Right ventricle myocardium superior (tissue), 1 donor: ENCODE measurements at regions not wholly inside any gene's neighbourhood (a gene's known extent, or its start where the extent isn't known, plus 50 kb on each side); places are given as distances from the start of the nearest gene placed in this dataset.
A peak's percentile ranks its signal among the peaks of the same experiment; 100 is the strongest.
"Not testable (repeated sequence)": the region's sequence is repeated elsewhere in the genome, so short reads cannot be mapped to it uniquely, and the experiment has no call there.

Source experiments
- ATAC-seq: fragments of 200-7000 bp; cut with Tn5 transposase; one replicate; pipeline ENCODE4 v1.9.1; 2020; ENCODE audit warnings: mild to moderate bottlenecking; ENCODE audit not compliant: poor library complexity
- DNase-seq: peaks from one replicate; pipeline ENCODE4 v3.0.0-alpha.2; 2020
- intact Hi-C: fragments of 100-400 bp; cut with DNase I; formaldehyde crosslinking; loops from one replicate; pipeline ENCODE4 v1.11.2; 2022
- donor health status: DM: no; HTN: yes; CAD: no; lungs with severe emphysema.

DNA sequence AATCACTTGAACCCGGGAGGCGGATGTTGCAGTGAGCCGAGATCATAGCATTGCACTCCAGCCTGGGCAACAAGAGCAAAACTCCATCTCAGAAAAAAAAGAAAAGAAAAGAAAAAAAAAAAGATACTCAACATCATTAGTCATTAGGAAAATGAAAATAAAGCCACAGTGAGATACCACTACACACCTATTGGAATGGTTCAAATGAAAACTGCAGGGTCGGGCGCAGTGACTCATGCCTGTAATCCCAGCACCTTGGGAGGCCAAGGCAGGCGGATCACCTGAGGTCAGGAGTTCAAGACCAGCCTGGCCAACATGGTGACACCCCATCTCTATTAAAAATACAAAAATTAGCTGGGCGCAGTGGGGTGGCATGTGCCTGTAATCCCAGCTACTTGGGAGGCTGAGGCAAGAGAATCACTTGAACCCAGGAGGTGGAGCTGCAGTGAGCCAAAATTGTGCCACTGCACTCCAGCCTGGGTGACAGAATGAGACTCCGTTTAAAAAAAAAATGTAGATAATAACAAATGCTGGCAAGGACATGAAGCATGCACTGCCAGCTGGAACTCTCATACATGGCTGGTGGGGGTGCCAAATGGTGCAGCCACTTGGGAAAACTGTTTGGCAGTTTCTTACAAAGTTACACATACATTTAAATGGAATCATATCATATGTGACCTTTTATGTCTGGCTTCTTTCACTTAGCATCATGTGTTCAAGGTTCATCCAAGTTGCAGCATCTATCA is 90.0 kb upstream of the TARDBP start:
- DNase-seq, intact Hi-C loops: not testable (repeated sequence)
- peak; percentile 86 for ATAC-seq

GRCh38 chr1:10924030-10924429 is 88.4 kb upstream of the TARDBP start:
- intact Hi-C loops = no loop called here
- ATAC-seq = no peak
- DNase-seq = no peak

DNA sequence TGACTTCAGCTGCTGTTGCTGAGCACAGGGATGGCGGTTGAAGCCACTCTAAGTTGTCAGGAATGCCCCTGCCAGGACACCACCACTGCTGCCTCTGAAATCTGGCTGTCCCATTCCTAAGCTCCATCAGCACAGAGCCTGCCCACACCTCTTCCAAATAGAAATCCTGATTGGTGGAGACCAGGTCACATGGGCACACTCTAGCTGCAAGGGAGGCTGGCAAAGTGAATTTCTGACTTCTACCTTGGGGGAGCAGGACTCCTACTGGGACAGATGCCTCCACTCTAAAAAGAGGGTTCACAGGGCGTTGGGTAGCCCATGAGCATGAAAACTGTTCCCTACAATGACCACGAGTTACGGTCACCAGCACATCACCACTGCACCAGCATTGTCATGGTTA is 83.8 kb upstream of the TARDBP start:
- DNase-seq = no peak

GRCh38 chr1:10932088-10932487 is 80.4 kb upstream of the TARDBP start:
- ATAC-seq = no peak
- DNase-seq = no peak
- intact Hi-C loops = no loop called here

More for the DNA sequence above, 83.8 kb upstream of the TARDBP start:
- no peak for ATAC-seq
- intact Hi-C loops = no loop called here

- ATAC-seq (no peak), DNase-seq (no peak)
- intact Hi-C loops = no loop called here
These were observed 78.2 kb upstream of the TARDBP start for GRCh38 chr1:10934150-10934818.

GRCh38 chr1:10935246-10935645 is 77.2 kb upstream of the TARDBP start:
- ATAC-seq (no peak), DNase-seq (no peak)

DNA sequence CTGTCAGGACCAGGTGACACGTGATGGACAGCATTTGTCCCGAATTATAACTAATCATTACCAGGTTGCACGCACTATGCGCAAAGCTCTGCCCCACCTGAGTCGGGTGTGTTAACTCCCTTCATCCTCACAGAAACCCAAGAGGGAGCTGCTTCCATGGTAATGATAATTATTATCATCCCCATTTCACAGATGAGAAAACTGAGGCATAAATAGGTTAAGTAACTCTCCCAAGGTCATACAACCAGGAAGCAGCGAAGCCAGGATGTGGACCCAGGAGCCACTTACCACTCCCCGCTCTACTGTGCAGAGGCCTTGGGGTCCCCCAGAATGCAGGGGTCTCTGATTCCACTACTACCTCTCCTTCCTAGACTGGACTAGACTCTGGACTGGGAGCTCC is 76.7 kb upstream of the TARDBP start:
- DNase-seq = no peak
- intact Hi-C loops = no loop called here
- ATAC-seq = no peak

More at GRCh38 chr1:10935246-10935645, 77.2 kb upstream of the TARDBP start:
- intact Hi-C loops = no loop called here

GRCh38 chr1:10936998-10937901 is 75.2 kb upstream of the TARDBP start:
- intact Hi-C loops = no loop called here
- DNase-seq = no peak
- ATAC-seq = no peak

DNA sequence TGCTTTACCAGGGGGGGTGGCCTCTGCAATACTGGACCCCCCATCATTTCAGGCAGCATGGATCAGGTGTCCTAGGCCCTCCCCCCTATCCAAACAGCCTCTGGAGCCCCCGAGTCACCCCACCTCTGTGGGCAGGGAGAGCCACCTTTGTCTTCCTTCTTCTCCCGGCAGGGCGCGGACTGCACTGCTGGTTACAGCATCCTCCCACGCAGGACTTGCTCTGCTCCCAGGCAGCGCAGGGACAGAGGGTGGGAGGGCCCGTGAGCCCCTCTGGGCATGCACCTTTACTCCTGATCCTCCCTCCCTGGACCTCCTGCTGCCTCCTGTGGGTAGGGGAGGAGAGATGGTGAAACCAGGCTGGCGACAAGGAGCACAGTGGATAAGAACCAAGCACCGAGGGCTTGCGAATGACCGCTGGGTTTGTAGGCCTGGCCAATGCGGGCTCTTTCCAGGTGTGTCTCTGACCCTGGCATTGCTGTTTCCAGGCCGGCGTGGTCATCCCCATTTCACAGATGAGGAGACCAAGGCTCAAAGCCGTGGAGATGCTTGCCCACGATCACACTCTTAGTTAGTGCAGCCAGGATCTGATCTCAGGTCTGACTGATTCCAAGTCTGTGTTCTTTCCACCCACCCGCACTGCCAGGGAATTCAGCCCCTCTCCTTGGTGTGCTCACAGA is 73.6 kb upstream of the TARDBP start:
- ATAC-seq (no peak), DNase-seq (no peak)
- intact Hi-C loops = no loop called here

DNA sequence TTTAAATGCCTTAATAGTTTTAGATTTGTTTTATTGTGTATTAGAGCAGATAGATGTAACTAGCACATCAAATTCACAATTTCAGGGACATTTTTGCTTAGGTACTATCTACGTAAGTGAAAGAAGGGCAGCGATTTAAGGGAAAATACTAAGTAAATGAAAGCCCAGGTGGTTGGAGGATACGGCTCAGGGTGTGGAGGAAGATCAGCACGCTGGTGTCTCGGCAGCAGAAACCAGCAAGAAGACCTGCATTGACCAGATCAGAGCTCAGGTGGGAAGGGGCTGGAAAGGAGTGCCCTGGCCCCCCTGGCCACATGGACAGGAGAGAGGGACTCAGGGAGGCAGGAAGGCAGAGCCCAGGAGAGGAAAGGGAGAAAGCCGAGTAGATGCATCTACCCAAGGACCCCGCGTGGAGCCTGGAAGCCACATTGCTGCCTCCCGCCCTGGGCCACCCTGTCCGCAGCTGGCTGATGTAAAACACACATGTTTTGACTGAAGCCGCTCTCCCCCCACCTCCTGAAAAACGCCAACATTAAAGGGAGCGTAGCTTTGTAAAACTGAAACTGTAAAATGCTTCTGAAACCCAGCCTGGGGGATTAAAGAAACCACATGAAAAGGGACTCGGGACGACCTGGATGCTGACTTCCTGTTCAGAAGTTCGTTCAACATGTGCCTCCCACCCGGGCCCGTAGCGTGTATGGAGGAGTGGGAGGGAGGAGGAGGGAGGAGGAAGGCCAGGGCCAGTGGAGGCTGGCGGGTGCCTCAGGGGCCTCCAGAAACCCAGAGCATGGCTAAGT is 72.6 kb upstream of the TARDBP start:
- intact Hi-C loops = no loop called here
- ATAC-seq (no peak), DNase-seq (no peak)

DNA sequence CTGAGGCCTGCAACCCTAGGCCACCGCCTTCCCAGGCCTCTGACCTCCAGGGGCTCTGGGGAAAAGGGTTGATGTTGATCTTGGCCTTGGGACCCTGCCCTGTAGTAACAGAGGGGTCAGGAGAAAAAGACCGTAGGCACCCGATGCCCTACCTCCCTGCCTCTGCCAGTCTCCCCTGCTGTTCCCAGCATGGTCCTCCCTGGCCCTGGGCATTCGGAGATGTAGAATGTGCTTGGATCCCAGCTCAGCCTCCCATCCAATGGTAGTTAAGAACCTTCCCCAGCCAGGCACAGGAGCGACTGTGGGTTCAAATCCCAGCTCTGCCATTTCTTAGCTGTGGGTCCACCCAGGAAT is 72.0 kb upstream of the TARDBP start:
- ATAC-seq = no peak
- intact Hi-C loops = no loop called here
- DNase-seq = no peak

DNA sequence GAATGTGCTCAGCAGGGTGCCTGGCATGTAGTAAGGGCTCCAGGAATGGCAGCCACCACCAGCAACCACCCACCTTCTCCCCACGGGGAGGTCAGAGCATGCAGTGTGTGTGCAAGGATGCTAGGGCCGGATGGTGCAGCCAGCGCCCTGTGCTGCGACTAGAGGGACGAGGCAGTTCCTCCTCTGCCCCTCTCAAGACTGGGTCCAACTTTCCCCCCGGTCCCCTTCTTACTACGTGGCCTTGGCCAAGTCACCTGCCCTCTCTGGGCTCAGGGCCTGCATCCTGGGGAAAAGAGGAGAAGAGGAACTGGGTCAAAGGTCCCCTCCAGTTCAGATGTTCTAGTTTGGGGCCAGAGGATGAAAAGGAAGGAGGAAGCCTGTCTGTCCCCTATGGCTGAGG is 71.6 kb upstream of the TARDBP start:
- DNase-seq = no peak
- no peak for ATAC-seq
- intact Hi-C loops = no loop called here

DNA sequence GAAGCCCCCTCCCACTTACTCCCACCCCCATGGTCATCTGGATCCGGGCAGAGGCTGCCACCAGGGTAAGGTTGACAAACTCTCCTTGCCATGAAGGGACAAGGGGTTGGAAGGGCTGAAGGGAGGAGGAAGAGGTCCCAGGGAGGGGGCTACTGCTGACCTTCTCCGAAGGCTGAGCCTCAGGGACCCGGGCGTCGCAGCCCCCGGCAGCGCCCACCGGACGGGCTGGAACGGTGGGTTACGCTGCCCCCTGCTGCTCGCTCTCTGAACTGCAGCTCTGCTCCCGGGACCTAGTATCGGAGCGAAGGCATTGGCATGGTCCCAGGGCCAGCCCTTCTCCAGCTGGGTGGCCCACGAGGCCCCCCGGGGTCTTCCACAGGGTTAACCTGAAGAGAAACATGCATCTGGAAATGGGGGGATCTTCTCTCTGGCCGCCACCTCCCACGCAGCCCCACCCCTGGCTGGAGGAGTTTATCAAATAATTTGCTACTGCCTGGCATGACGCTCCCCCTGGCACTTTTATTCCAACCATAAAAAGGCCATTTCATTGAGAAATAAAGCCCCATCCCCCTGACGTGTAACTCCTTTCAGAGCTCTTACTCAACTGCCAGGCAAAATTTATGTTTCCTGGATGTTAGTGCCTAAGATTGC is 70.4 kb upstream of the TARDBP start:
- peak; percentile 47 for ATAC-seq
- intact Hi-C loops = no loop called here
- peak; percentile 76 for DNase-seq

- intact Hi-C loops = no loop called here
- ATAC-seq = no peak
- DNase-seq = no peak
These were observed 69.9 kb upstream of the TARDBP start for GRCh38 chr1:10942542-10942912.

GRCh38 chr1:10943041-10943440 is 69.4 kb upstream of the TARDBP start:
- no peak for ATAC-seq
- intact Hi-C loops = no loop called here
- DNase-seq = no peak

DNA sequence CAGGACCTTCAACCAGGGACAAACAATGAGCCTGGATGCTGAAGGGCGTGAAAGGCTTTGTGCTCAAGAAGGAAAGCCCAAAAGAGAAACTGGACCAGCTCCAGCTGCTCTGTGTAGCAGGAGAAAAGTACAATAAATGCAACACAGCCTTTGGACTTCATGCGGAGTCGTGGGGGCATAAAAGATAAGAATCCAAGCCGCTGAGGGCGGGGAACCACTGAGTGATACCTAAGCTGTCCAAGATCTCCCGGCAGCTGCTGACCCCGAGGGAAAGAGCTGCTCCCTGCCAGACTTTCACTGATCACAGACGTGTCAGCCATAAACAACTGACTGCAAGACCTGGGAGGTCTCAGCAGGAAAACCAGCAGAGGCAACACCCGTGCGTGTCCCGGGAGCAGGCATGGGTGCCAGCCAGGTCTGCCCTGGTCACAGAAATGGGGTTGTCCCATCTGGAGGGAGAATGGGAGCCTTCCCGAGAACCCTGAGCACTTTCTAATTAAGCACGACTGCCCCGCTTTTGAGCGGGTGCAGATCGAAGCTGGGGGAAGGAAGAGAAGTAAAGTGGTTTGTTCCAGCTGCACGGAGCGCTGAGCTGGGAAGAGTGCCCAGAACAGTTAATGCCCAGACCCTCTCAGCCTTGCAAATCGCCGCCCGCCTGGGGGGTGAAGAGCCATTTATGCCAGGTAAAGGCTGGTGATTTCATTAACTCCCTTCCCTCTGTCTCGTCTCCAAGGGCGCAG is 68.3 kb upstream of the TARDBP start:
- ATAC-seq (peak; percentile 46), DNase-seq (no peak)
- intact Hi-C loops = no loop called here

DNA sequence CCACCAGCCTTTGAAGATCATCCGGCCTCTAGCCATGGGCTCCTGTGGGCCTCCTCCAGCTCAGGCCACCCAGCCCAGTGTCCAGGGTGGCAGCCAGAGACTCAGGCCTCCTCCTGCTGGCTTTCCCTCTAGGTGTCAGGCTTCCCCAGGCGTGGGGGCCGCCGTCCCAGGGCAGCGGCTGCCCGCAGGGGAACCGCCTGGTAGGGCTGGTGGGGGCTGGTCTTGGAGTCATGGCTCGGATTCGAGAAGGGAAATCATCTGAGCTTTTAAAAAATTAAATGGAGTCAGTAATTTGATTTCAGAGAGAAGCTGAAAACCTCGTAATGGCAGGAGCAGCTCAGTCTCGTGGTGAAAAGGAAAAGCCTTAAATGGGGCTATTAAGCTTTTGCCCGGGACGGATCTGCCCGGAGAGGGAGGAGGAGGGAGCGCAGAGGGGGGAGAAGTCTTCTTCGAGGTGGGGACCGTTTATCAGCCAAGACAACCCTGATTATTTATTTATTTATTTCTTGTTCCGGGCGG is 66.4 kb upstream of the TARDBP start:
- DNase-seq = no peak
- intact Hi-C loops = no loop called here
- ATAC-seq = no peak
